ENCODE measurements at regions not wholly inside any gene's neighbourhood (a gene's known extent, or its start where the extent isn't known, plus 50 kb on each side); places are given as distances from the start of the nearest gene placed in this dataset.

DNA sequence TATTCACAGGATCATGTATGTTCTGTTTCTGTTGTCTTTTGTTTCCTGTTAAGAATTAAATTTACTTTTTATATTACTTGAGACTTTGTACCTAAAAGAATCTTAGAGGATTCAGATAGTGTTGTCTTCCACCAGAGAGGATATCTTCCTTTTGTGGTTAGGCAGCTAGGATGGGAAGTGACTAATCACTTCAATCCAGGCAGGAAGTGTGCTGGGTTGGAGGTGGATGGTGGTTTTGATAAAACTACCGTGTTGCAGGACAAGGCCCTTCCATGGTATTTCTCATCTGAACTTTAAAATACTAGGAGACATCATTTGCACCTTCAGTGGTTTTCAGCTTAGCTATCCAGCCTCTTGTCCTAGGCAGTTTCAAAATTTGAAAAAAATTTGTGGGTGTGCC lies 728.6 kb upstream of the CDH2 start:
- H3K27ac Mint-ChIP-seq = no peak overlapping the region
- TF ChIP-seq, protein P1, sequence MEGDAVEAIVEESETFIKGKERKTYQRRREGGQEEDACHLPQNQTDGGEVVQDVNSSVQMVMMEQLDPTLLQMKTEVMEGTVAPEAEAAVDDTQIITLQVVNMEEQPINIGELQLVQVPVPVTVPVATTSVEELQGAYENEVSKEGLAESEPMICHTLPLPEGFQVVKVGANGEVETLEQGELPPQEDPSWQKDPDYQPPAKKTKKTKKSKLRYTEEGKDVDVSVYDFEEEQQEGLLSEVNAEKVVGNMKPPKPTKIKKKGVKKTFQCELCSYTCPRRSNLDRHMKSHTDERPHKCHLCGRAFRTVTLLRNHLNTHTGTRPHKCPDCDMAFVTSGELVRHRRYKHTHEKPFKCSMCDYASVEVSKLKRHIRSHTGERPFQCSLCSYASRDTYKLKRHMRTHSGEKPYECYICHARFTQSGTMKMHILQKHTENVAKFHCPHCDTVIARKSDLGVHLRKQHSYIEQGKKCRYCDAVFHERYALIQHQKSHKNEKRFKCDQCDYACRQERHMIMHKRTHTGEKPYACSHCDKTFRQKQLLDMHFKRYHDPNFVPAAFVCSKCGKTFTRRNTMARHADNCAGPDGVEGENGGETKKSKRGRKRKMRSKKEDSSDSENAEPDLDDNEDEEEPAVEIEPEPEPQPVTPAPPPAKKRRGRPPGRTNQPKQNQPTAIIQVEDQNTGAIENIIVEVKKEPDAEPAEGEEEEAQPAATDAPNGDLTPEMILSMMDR (conservative IDR thresholded peaks at IDR 0.05) = no peak

More for the DNA sequence above, 728.6 kb upstream of the CDH2 start:
- no peaks in the 10 kb centered on the region for H3K79me2 ChIP-seq (ENCODE audit: insufficient read depth, low read length)
- no peak overlapping the region for H3K27ac ChIP-seq (ENCODE audit: insufficient read length, low read depth, low read length)
- no peak overlapping the region for H3K18ac ChIP-seq (ENCODE audit: insufficient read length, low read depth, low read length)
- H3K27me3 ChIP-seq (ENCODE audit: insufficient read depth, low read length) = no peaks in the 10 kb centered on the region
- no peak overlapping the region for H3K56ac ChIP-seq (ENCODE audit: insufficient read length, low read depth, low read length)
- H3K9ac ChIP-seq (ENCODE audit: extremely low read depth, insufficient read length, low read length) = no peak overlapping the region
- Mint-ChIP-seq H3K9me3 (peaks cover 0 to under 1% of the 10 kb centered on the region in 2 experiments; a peak in 1 of 5 replicates), H3K4me3 (no peak overlapping the region), H3K36me3 (ENCODE audit: insufficient read depth in 1 of 3, low read depth in 3 of 3) (peaks cover 0 to under 1% (median under 1%) of the 10 kb centered on the region in 3 experiments; a peak in 4 of 7 replicates), H3K4me1 (peaks cover 7 to 12% of the 10 kb centered on the region in 2 experiments), H3K27me3 (ENCODE audit: low read depth) (no peaks in the 10 kb centered on the region)
- no peaks in the 10 kb centered on the region for H3K79me1 ChIP-seq (ENCODE audit: insufficient read depth, low read depth, low read length, poor library complexity, severe bottlenecking)
- no peak for DNase-seq
- H2BK15ac ChIP-seq (ENCODE audit: low read depth, low read length) = no peak overlapping the region
- no peak overlapping the region for H3K4ac ChIP-seq (ENCODE audit: low read depth, low read length)
- no CpG with 5 or more reads among the region's 1 CpG for WGBS (ENCODE audit: extremely low coverage, insufficient read length, low lambda C conversion rate)
- H2AFZ ChIP-seq (ENCODE audit: low read length) = no peak overlapping the region
- no peak overlapping the region for H2AK5ac ChIP-seq (ENCODE audit: insufficient read length, low read length)
- no peaks in the 10 kb centered on the region for H3K9me3 ChIP-seq (ENCODE audit: control insufficient read depth, low read depth, low read length)
- no peak overlapping the region for H4K5ac ChIP-seq (ENCODE audit: insufficient read length, low read depth, low read length)
- no peak overlapping the region for H2BK12ac ChIP-seq (ENCODE audit: insufficient read length, low read depth, low read length)
- no peaks in the 10 kb centered on the region for H3K23me2 ChIP-seq (ENCODE audit: insufficient read length, low read depth, low read length, poor library complexity, severe bottlenecking)
- H3K4me1 ChIP-seq (ENCODE audit: insufficient read depth, low read length) = no peaks in the 10 kb centered on the region; the same call in 1 of the 2 replicates
- H3K4me2 ChIP-seq (ENCODE audit: insufficient read depth, insufficient read length, low read length) = no peak overlapping the region
- no peak overlapping the region for H3K23ac ChIP-seq (ENCODE audit: insufficient read length, low read depth, low read length)
- no peak overlapping the region for H2BK20ac ChIP-seq (ENCODE audit: low read depth, low read length, poor library complexity, severe bottlenecking)
- H4K91ac ChIP-seq (ENCODE audit: insufficient read length, low read depth, low read length) = no peak overlapping the region
- no peak overlapping the region for H4K8ac ChIP-seq (replicated peaks; ENCODE audit: insufficient read length, low read depth, low read length)
- H2BK5ac ChIP-seq (ENCODE audit: insufficient read length, low read length) = no peak overlapping the region
- no peaks in the 10 kb centered on the region for H4K20me1 ChIP-seq (ENCODE audit: control insufficient read depth, insufficient read depth, insufficient read length)
- no peak overlapping the region for H3K14ac ChIP-seq (ENCODE audit: insufficient read depth, low read length)
- no peak overlapping the region for H2BK120ac ChIP-seq (ENCODE audit: low read depth, low read length, poor library complexity, severe bottlenecking)
- H3T11ph ChIP-seq (ENCODE audit: low read length) = no peak overlapping the region
